Astrocyte of the spinal cord (primary cell): ENCODE measurements at regions not wholly inside any gene's neighbourhood (a gene's known extent, or its start where the extent isn't known, plus 50 kb on each side); places are given as distances from the start of the nearest gene placed in this dataset.
A peak's percentile ranks its signal among the peaks of the same experiment; 100 is the strongest.

Experiments used
- DNase-seq: peaks from one replicate; pipeline ENCODE4 v3.0.0; 2011; ENCODE audit warnings: low read depth, low spot score
- H3K4me3 ChIP-seq: 2 replicates; pipeline ENCODE4 v1.5.1; 2011; ENCODE audit warnings: low read depth, mild to moderate bottlenecking, low read length, moderate library complexity
- in situ Hi-C: cut with HindIII; loops from 2 replicates; pipeline ENCODE4 v1.10.0; 2017; ENCODE audit warnings: low sequenced_read_pairs
- TF ChIP-seq, protein P1 (sequence below): IDR thresholded peaks from 2 replicates; pipeline ENCODE4 v1.5.1; 2012; ENCODE audit warnings: low read depth, mild to moderate bottlenecking, low read length, inconsistent platforms

DNA sequence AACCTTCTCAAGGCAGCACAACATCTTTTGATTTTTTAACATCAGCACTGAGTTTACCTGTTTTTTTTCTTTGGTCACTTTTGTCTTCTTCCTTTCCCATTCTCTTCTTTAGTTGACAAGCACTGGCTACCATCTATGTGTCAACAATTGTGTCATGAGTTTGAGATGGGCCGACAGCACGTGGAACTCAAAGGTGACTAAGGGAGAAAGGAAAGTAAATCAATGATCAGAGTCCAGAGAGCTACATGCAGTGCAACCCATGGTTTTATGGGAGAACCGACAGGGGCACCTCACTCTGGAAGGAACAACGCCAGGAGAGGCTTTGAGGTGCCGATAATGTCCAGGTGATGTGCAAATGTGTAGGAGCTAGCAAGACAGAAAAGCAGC lies 755.5 kb downstream of the RNF144A start:
- no peak for DNase-seq
- TF ChIP-seq, protein P1, sequence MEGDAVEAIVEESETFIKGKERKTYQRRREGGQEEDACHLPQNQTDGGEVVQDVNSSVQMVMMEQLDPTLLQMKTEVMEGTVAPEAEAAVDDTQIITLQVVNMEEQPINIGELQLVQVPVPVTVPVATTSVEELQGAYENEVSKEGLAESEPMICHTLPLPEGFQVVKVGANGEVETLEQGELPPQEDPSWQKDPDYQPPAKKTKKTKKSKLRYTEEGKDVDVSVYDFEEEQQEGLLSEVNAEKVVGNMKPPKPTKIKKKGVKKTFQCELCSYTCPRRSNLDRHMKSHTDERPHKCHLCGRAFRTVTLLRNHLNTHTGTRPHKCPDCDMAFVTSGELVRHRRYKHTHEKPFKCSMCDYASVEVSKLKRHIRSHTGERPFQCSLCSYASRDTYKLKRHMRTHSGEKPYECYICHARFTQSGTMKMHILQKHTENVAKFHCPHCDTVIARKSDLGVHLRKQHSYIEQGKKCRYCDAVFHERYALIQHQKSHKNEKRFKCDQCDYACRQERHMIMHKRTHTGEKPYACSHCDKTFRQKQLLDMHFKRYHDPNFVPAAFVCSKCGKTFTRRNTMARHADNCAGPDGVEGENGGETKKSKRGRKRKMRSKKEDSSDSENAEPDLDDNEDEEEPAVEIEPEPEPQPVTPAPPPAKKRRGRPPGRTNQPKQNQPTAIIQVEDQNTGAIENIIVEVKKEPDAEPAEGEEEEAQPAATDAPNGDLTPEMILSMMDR: no peak
- in situ Hi-C loops: no loop called here
- H3K4me3 ChIP-seq: no peak overlapping the region

- in situ Hi-C loops: no loop called here
- no peak for DNase-seq
- H3K4me3 ChIP-seq: no peak overlapping the region
- TF ChIP-seq, protein P1: no peak
Observed at GRCh38 chr2:7673101-7673500, 755.9 kb downstream of the RNF144A start.

- H3K4me3 ChIP-seq: no peak overlapping the region
- in situ Hi-C loops: no loop called here
- peak; percentile 24 for DNase-seq
- TF ChIP-seq, protein P1: no peak
Observed at GRCh38 chr2:7673853-7674252, 756.6 kb downstream of the RNF144A start.

DNA sequence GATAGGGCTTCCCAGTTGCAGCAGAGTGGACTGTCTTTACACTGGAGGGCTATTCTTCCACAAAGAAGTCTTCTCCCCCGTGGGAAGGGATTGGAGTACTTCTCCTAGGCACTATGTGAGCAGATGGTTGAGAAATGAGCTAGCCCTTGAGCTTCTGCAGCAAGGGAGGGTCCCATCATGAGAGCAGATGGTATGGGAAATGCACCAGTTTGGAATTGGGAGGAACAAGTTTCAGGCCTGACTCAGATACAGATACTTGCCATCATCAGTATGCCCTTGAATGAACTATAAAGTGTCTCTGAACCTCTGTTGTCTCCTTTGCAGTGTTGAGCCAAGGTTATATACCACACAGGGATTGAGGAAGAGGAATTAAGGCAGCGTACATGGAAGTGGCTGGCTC lies 757.4 kb downstream of the RNF144A start:
- no peak overlapping the region for H3K4me3 ChIP-seq
- in situ Hi-C loops: no loop called here
- DNase-seq: no peak
- TF ChIP-seq, protein P1: no peak

GRCh38 chr2:7676714-7677113 lies 759.5 kb downstream of the RNF144A start:
- TF ChIP-seq, protein P1: no peak
- in situ Hi-C loops: no loop called here
- H3K4me3 ChIP-seq: no peak overlapping the region
- DNase-seq: no peak

DNA sequence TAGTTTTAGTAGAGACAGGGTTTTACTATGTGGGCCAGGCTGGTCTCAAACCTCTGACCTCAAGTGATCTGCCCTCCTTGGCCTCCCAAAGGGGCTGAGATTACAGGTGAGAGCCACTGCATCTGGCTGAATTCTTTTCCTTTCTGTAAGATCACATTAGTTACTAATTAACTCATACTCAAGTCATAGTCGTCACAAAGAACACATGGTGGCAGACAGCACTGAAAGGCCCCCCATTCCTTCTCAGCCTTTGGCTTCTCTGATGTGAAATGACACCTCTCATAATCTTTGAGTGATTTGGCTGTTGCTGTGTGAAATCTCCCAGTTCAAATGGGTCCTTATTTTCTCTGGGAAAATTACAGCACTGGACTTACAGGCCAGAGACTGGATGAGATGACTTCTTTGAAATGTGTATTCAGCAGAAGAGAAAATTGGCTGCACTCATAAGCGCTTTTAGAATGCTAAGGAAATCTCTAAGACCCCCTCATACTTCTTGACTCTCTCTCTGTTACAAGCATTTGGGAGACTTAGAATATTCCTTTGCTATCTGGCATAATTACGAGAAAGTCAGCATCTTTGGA lies 764.8 kb downstream of the RNF144A start:
- TF ChIP-seq, protein P1: no peak
- H3K4me3 ChIP-seq: no peak overlapping the region
- no peak for DNase-seq
- in situ Hi-C loops: no loop called here

DNA sequence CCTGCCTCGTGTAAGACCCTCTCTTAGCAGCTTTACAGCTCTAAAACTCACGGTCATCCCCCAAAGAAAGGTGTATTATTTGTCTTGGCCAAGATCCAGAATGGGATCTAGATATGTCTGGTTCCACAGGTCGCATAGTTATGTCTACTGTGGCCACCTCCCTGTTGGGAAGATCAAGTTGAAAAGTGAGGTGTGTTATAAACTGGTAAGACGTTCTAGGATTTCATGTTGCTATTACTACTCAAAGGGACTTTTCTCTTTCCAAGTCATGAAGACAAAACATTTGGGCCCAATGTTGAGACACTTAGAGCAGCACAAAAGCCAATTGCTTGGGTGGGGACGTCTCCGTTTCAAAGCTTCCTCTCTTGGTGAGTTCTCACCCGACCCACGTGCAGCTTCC lies 766.0 kb downstream of the RNF144A start:
- no peak overlapping the region for H3K4me3 ChIP-seq
- no peak for DNase-seq
- TF ChIP-seq, protein P1: no peak
- in situ Hi-C loops: no loop called here
